ENCODE measurements at regions not wholly inside any gene's neighbourhood (a gene's known extent, or its start where the extent isn't known, plus 50 kb on each side); places are given as distances from the start of the nearest gene placed in this dataset.
"Not testable (repeated sequence)": the region's sequence is repeated elsewhere in the genome, so short reads cannot be mapped to it uniquely, and the experiment has no call there.

DNA sequence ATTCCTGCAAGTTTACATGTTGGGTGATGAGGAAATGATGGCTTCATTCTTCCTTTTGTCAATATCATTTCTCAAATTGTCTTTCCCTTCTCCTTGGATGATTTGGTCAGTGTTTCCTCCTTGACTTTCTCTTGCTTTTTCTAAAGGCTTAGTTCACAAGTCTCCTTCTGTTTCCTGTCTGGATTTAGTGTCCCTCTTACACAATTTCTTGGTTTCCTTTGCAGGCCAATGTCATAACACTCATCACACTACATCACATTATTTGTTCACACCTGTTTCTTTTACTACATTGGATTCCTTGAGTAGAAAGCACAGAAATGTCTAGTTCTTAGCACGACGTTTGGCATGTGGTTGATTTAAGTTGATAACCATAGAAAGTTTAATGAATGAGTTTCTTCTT lies 490.7 kb downstream of the TDRD3 start:
- DNase-seq: no peak

- DNase-seq: no peak
These were observed 484.5 kb downstream of the TDRD3 start for GRCh38 chr13:60881507-60881906.

- no peak for DNase-seq
These were observed 476.1 kb downstream of the TDRD3 start for GRCh38 chr13:60873116-60873515.

DNA sequence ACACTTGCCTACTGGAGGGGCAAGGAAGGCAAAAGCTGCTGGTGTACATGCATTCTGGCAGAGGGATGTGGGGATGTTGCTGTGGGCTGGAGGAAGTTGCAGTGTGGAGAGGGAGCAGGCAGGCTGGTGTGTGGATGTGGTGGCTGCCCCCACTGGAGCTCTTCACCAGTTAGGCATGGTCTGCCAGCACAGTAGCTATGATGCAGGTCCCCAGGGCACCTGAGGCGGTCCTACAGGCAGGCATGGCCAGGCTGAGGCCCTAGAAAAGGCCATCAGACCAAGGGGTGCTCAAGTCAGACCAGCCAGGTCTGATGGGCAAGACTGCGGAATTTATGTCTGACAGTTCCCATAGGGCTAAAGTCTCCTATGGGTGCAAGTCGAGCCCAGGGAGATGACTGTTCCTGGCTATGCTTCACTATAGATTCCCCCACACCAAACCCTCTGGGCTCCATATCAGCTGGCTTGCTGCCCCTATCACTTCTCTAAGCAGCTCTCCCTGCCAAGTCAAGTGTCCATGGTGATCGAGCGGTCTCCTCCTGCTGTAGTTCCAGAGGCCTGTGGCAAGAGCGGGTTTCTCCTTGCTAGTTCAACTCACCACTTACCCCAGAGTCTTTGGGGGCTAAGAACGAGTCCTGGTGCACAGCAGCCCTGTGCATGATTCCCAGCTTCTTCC lies 473.1 kb downstream of the TDRD3 start:
- no peak for DNase-seq

DNA sequence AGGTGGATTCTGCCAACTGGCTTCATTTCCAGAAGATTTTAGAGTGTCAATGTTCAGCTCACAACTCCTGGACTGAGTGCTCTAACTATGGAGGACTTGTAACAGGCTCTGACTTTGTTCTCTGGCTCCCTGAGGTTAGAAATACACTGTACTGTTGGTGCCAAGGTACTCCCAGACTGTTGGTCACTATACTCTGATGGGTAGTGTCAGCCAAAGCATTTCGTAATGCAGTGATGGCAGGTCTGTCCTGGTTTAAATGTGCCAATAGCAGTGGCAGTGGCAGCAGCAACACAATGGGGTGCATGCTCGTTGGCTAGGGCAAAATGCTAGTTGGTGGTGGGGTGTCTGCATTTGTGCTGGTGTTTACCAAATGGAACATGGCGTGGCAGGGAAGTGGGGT lies 472.2 kb downstream of the TDRD3 start:
- no peak for DNase-seq

GRCh38 chr13:60862036-60862435 lies 465.0 kb downstream of the TDRD3 start:
- no peak for DNase-seq

GRCh38 chr13:60857698-60858097 lies 460.7 kb downstream of the TDRD3 start:
- DNase-seq: no peak

DNA sequence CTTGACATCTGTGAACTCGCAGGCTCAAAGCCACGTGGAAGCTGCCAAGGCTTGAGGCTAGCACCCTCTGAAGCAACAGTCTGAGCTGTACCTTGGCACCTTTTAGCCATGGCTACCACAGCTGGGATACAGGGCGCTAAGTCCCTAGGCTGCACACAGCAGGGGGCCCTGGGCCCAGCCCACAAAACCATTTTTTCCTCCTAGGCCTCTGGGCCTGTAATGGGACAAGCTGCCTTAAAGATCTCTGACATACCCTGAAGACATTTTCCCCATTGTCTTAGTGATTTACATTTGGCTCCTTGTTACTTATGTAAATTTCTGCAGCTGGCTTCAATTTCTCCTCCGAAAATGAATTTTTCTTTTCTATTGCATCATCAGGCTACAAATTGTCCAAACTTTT lies 455.9 kb downstream of the TDRD3 start:
- DNase-seq: no peak

DNA sequence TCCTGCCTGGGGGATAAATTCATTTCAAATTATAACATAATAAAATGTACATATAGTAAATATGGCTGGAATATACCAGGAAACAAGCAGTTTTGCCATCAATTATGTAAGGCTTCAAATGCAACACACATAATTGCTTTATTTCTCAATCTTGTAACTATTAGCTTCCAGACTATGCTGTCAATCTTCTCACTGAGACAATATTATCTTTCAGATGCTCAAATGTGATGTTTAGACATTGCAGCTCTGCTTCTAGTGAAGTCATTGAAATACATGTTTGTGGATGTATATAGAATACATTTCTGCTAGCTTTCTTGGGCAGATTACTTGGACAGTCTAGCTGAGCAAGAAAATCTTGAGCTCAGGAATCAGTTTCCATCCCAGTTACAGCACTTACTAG lies 454.4 kb downstream of the TDRD3 start:
- DNase-seq: no peak

GRCh38 chr13:60850526-60850925 lies 453.5 kb downstream of the TDRD3 start:
- DNase-seq: no peak

DNA sequence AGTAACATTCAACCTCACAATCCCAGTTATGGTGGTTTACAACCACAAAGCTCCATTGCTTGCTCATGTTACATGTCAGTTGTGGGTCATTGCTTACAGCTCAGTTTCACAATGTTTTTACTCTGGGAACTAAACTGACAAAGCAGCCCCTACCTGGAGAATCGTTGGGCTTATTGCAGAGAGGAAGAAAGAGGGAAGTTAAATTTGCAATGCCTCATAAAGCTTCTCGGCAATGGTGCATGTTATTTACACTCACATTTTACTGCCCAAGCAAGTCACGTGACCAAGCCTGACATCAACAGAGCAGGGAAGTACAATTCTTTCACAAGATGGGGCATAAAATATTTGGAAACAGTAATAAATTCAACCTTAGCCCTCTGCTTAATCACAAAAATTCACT lies 441.6 kb downstream of the TDRD3 start:
- no peak for DNase-seq

- DNase-seq: no peak
These were observed 440.8 kb downstream of the TDRD3 start for GRCh38 chr13:60837806-60838205.

DNA sequence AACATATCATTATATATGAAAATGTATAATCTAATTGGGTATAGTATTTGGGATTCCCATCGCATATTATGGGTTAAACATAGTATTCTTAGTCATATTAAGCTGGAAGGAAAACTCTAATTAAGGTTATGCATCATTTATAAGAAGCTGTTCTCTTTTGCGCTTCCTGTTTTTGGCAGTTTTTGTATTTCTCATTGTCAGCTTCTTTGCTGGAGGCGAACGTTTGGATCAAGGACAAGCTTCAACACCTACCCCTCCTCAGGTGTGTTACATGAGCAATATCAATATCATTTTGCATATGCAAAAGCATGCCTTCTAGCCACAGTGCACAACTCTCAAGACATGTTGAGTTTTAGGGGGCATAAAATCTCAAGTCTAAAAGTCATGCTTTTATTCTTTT lies 439.8 kb downstream of the TDRD3 start:
- no peak for DNase-seq

- no peak for DNase-seq
These were observed 414.6 kb downstream of the TDRD3 start for GRCh38 chr13:60811581-60811980.

- DNase-seq: not testable (repeated sequence)
These were observed 408.6 kb downstream of the TDRD3 start for GRCh38 chr13:60805640-60806039.

DNA sequence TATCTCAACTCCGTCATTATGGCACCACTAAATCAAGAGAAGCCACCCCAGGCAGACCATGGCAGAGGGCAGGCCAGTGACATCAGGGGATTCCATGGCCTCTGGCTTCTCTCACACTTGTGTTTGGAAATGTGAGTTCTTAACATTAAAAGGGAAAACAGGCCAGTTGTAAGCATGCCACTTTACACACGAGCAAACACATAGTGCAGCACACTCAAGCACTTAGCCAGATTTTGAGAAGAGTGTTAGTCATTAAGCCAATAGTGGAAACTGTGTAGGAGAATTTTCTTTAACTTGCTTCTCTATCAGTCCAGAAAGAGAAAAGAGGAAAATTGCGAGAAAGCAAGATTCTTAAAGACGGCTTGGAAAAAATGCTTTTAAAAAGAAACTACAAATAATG lies 401.5 kb downstream of the TDRD3 start:
- DNase-seq: no peak

DNA sequence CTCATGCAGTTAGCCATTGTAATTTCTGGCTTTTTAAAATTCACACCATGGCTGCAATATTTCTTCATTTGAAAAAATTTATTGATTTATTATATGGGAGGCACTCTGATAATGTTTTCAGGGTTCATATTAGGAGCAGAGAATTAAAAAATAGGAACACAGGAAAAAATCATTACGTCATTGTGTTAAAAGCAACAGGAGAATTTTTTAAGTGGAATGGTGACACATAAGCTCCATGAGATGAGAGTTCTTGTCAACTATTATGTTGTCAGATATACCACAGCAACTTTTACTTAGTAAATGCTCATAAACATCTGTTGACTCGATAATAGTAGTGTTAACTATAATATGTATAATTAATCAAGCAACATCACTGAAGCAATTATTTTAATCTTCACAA lies 400.1 kb downstream of the TDRD3 start:
- no peak for DNase-seq

DNA sequence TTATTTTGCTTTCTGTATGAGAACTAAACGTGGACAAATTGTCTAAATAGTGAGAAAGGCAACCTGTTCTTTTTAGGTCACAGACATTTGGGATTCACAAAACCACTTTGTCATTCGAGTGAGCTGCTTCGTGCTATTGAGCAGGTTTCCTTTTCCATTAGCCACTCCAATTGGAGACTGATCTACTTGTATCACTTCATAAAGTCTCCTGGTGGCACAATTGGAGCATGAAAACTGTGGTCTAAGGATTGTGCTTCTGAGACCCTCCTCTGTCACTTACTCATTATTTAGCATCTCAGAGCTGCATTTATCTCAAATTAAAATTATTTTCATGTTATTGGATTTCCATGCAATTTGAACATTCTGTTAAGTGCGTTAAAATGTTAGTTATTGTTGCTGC lies 397.7 kb downstream of the TDRD3 start:
- peak; percentile 73 for DNase-seq

- DNase-seq: no peak
These were observed 393.6 kb downstream of the TDRD3 start for GRCh38 chr13:60790620-60791019.

DNA sequence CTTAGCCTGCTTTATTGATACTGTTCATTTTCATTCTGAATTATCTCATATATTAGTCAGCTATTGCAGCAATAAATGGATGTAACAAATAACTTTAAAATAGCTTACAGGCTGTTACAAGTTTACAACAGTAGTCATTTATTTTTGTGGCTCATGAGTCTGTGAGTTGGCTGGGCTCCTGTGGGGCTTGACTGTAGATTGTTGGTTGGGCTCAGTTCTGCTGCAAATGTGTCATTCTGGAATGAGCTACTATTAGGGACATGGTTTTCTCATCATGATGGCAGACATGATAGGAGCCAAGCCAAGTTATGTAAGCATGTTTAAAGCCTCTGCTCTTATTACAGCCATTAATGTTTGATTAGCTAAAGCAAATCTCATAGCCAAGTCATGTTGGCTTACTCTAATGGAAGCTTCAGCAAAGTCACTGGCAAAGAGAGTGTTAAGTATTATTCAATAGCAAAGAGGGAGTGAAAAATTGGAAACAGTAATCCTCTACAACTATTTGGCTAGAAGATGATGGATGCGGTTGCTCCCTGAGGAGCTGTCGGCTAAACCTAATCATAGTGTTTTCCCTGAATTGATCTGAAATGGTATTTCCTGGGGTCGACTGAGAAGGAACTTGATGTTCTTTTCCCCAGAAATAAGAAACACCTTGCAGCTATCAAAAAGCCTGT lies 391.3 kb downstream of the TDRD3 start:
- DNase-seq: no peak

GRCh38 chr13:60787083-60787482 lies 390.1 kb downstream of the TDRD3 start:
- DNase-seq: no peak

DNA sequence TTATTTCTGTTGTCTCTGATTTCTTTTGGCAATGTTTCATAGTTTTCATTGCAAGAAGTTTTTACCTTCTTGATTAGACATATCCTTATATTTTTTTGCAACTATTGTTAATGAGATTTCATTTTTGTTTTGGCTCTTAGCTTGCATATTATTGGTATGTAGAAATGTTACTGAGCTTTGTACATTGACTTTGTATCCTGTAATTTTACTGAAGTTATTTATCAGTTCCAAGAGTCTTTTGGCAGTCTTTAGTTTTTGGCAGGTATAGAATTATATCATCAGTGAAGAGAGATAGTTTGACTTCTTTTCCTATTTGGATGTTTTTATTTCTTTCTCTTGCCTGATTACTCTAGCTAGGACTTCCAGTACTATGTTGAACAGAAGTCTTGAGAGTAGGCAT lies 375.7 kb downstream of the TDRD3 start:
- DNase-seq: no peak

DNA sequence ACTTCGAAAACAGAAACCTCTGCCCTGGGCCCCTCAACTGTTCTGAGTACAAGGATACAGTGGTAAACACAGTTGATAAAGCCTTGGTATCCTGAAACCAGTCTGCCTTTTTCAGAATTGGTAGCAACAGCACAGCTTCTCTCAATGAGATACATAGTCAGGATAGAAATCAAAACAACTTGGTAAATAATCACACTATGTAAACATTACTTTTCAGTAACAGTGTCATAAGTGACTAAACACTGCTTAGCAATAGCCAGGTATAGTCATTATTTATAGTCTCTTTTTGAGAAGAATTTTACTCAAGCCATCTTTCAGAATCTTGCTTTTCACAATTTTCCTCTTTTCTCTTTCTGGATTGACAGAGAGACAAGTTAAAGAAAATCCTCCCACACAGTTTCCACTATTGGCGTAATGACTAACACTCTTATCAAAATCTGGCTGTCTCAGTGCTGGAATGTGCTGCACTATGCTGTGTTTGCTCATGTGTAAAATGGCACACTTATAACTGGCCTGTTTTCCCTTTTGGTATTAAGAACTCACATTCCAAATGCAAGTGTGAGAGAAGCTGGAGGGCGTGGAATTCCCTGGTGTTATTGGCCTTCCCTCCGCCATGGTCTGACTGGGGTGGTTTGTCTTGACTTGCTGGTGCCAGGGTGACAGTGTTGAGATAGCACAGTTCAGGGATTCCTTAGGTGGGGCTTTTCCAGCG lies 368.8 kb downstream of the TDRD3 start:
- peak; percentile 66 for DNase-seq

GRCh38 chr13:60759499-60759898 lies 362.5 kb downstream of the TDRD3 start:
- peak; percentile 60 for DNase-seq
